SK-MEL-5 (cell line): ENCODE measurements at regions not wholly inside any gene's neighbourhood (a gene's known extent, or its start where the extent isn't known, plus 50 kb on each side); places are given as distances from the start of the nearest gene placed in this dataset.
"Not testable (repeated sequence)": the region's sequence is repeated elsewhere in the genome, so short reads cannot be mapped to it uniquely, and the experiment has no call there.

Experiments used
- DNase-seq: peaks from one replicate; pipeline ENCODE4 v3.0.0-alpha.2; 2016; ENCODE audit warnings: low read depth, low spot score
- in situ Hi-C: cut with HindIII; loops from 2 replicates; pipeline ENCODE4 v1.10.0; 2016; ENCODE audit warnings: low sequenced_read_pairs, high pct_unique_total_duplicates, low pct_unique_long_range_greater_than_20kb

GRCh38 chr7:65264258-65264657 is 109.4 kb upstream of the ZNF92 start:
- in situ Hi-C loops: no loop called here

GRCh38 chr7:65260673-65261072 is 113.0 kb upstream of the ZNF92 start:
- in situ Hi-C loops, DNase-seq: not testable (repeated sequence)

More at GRCh38 chr7:65264258-65264657, 109.4 kb upstream of the ZNF92 start:
- no peak for DNase-seq

GRCh38 chr7:65259864-65260525 is 113.7 kb upstream of the ZNF92 start:
- DNase-seq, in situ Hi-C loops: not testable (repeated sequence)

DNA sequence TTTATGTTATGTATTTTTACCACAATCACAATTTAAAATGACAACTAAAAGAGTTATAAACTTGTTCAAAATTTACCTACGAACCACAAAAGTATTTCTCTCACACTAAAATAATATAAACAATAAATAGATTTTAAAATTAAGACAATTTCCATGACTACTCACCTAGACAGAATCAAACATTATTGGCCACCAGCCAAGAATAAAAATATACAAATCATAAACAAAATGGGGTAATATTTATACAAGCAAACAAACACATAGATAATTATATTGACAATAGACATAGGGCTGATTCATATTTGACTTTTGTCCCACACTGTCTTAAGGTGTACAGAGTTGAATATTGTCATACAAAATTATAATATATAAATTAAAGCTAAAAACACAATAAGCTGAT is 119.6 kb upstream of the ZNF92 start:
- in situ Hi-C loops: no loop called here
- DNase-seq: no peak

- in situ Hi-C loops: no loop called here
- DNase-seq: peak; percentile 51
These were observed 121.6 kb upstream of the ZNF92 start for GRCh38 chr7:65251851-65252620.

DNA sequence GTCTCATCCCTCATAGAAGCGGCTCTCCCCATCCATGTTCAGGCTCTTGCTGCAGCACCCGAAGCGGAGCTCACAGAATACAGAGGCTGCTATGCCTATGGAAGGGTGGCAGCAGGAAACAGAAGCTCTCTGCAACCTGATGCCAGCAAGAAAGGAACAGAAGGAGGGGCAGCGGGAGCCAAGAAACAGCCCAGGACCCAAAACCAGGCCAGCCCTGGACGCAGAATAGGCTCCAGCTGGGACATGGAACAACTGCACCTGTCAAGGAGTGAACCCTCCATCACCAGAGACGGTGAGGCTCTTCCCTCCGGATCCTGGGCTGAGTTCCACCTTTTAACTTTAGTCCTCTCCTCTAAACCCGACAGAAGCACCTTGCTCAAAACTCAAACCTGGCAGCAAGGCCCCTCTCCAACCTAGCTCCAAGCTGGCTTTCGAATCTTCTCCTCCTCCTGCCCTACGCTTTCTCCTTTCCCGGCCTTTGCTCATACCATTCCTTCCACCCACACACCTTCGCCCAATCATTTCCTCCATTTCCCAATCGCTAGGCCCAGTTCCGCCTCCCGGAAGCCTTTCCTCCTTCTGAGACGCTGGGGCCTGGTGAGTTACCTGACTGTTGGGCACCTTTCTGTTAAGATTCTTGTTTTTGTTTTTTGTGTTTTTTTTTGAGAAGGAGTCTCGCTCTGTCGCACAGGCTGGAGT is 122.8 kb upstream of the ZNF92 start:
- in situ Hi-C loops: no loop called here
- DNase-seq: no peak

DNA sequence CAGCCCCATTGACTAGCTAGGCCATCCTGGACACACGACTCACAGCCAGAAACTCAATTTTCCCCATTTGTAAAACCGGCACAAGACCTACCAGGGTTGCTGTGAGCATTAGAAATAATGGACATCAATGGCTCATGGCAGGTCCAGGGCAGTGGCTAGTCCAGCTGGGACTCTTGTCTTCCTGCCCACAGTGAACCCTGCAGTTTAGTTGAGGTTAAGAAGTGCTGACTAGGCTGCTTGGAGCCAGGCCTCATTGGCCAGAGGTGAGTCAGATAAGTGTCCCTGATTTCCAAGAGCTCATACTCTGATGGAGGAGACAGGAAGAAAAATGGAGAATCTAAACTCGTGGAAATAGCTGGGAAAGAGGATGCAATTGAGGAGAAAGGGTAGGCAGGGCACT is 123.4 kb upstream of the ZNF92 start:
- no peak for DNase-seq
- in situ Hi-C loops: no loop called here

DNA sequence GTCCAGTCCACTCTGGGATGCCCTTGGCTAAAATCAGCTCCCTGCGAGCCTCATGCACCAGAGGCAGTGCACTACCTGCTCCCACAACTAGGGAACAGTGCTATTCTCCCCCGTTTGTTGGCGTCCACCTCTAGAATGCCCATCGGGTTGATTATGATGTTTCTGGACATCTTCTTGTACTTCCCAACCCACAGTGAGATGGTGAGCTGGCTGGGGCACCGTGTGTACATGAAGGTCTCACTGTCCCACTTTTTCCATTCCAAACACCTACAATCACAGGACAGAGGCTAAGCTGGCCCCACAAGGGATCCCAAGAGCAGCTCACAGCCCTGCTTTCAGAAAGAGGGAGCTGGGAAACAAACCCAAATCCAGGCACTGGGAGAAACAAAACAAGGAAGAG is 126.2 kb upstream of the ZNF92 start:
- no peak for DNase-seq
- in situ Hi-C loops: no loop called here

- in situ Hi-C loops: no loop called here
- DNase-seq: peak; percentile 28
These were observed 133.8 kb upstream of the ZNF92 start for GRCh38 chr7:65239707-65240352.

- in situ Hi-C loops: no loop called here
- DNase-seq: no peak
These were observed 134.3 kb upstream of the ZNF92 start for GRCh38 chr7:65239324-65239706.

DNA sequence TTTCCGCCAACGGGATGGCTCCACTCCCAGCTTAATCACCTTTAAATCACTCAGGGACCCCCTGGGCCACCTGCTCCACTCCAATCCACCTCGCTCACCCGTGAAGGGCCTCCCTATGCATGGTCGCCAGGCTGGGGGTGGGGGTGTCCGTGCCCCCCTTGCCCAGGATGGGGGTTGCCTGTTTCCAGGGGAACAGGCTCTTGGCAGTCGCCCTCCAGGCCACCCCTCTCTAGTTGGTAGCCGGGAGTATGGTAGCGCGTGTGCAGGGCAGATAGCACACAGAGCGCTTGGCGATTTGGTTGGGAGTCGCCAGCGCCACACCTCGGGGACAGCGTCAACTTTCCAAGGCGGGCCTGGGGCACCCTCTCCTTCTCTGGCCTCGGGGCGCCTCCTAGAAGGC is 134.9 kb upstream of the ZNF92 start:
- DNase-seq: no peak
- in situ Hi-C loops: no loop called here

DNA sequence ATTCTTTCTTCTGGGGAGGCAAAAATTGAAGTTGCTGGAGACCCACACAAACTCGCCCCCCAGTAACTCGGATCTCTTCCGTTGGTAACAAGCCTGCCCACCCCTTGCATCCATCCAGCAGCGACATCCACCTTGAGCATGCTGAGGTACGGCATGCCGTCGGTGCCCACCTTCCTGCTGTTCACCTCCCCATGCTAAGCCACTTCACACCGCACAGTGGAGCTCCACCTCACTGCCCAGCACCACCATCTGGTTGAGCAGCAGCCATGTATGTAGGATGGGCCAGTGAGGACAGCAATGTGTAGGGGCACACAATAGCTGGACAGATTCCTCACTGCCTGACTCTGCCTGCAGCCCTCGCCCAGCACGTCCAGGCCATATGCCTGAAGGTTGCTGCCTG is 138.1 kb upstream of the ZNF92 start:
- DNase-seq: peak; percentile 36
- in situ Hi-C loops: no loop called here

DNA sequence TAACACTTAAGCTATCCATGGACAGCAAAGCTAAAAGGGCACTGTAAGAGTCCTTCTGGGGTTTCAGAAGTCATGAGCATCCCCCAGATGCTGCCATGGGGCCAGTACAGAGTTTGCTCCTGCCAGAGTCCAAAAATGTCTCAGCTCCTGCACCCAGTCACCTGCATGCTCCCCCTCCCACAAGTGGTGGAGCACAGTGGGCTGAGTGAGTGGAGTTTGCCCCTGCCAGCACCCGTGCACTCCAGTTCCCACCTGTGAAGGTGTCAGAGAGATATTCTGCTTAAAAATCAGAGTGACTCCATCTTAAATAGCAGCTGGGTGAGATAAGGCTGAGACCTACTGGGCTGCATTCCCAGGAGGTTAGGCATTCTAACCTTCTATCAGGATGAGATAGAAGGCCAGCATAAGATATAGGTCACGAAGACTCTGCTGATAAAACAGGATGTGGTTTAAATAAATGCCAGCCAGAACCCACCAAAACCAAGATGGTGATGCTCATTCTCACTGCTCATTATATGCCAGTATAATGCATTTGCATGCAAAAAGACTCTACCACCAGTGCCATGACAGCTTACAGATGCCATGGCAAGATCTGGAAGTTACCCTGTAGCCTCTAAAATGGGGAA is 140.1 kb upstream of the ZNF92 start:
- in situ Hi-C loops: no loop called here
- no peak for DNase-seq

GRCh38 chr7:65230231-65230630 is 143.4 kb upstream of the ZNF92 start:
- in situ Hi-C loops: no loop called here
- no peak for DNase-seq

DNA sequence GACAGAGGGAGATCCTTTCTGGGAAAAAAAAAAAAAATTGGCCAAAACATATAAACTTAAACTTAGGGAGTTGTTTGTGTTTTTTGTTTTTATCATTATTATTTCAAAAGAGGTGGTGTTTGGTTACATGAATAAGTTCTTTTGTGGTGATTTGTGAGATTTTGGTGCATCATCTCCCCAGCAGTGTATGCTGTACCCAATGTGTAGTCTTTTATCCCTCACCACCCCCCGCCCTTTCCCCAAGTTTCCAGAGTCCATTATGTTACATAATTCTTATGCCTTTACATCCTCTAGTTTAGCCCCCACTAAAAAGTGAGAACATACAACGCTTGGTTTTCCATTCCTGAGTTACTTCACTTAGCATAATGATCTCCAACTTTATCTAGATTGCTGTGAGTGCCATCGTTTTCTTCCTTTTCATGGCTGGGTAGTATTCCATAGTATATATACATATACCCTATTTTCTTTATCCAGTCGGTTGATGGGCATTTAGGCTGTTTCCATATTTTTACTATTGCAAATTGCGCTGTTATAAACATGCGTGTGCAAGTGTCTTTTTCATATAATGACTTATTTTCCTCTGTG is 148.1 kb upstream of the ZNF92 start:
- in situ Hi-C loops: no loop called here
- no peak for DNase-seq

- in situ Hi-C loops: no loop called here
- DNase-seq: no peak
These were observed 151.0 kb upstream of the ZNF92 start for GRCh38 chr7:65222655-65223054.

DNA sequence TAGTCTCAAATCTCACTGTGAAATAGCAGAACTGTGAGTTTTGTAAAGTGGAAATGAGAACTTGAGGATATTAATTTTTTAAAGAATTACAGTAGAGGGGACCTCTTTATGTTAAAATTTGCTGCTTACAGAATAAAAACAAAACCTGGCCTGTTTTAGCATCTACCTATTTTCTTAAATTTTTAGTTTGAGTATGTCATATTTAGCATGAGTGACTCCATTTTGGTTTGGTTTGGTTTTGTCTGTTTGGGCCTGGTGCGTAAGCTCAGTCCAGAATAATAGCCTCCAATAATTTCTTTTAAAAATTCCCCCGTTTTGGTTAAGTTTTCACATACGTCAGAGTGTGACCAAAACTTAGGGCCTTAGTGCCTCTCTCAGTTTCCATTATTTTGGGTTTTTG is 152.0 kb upstream of the ZNF92 start:
- in situ Hi-C loops: no loop called here
- DNase-seq: no peak

GRCh38 chr7:65219623-65220022 is 154.0 kb upstream of the ZNF92 start:
- in situ Hi-C loops: no loop called here
- DNase-seq: no peak
